Stimulated activated naive CD8-positive, alpha-beta T cell treated with anti-CD3 and anti-CD28 coated beads, Interleukin-15, Interleukin-2, amounts not matched to agents 100 U/mL and 50 U/mL, for 24 hours (primary cell): ENCODE measurements at regions not wholly inside any gene's neighbourhood (a gene's known extent, or its start where the extent isn't known, plus 50 kb on each side); places are given as distances from the start of the nearest gene placed in this dataset.
A peak's percentile ranks its signal among the peaks of the same experiment; 100 is the strongest.
"Not testable (repeated sequence)": the region's sequence is repeated elsewhere in the genome, so short reads cannot be mapped to it uniquely, and the experiment has no call there.

Experiments
- ATAC-seq: fragments of 150-1000 bp; cut with Tn5 transposase; one replicate; pipeline ENCODE4 v1.10.0; 2021
- DNase-seq: peaks from one replicate; pipeline ENCODE4 v3.0.0; 2021

GRCh38 chr13:40043764-40044163 is 388.3 kb downstream of the COG6 start:
- ATAC-seq (no peak), DNase-seq (no peak)

- DNase-seq, result no peak
- no peak for ATAC-seq
Measured at GRCh38 chr13:40047322-40047771, 391.9 kb downstream of the COG6 start.

DNA sequence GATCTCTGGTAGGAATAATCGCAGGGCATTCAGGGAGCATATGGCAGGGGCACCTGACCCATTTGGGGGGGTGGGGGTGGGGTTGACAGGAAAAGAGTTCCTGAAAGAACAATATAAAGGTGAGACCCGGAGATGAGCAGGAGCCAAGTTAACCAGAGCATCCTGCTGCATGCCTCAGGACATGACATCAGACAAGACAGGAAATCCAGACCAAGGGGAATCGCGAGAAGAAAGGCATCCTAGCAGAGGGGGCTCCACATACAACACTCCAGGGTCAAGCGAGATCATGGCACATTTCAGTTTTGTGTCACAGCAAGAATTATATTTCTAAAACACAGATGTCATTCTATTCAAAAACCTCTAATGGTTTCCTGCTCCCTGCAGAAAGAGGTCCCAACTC is 393.1 kb downstream of the COG6 start:
- no peak for ATAC-seq
- DNase-seq, result no peak

GRCh38 chr13:40052954-40053353 is 397.5 kb downstream of the COG6 start:
- no peak for ATAC-seq

GRCh38 chr13:40053401-40053800 is 397.9 kb downstream of the COG6 start:
- DNase-seq, result no peak
- no peak for ATAC-seq

More at GRCh38 chr13:40052954-40053353, 397.5 kb downstream of the COG6 start:
- DNase-seq, result no peak

DNA sequence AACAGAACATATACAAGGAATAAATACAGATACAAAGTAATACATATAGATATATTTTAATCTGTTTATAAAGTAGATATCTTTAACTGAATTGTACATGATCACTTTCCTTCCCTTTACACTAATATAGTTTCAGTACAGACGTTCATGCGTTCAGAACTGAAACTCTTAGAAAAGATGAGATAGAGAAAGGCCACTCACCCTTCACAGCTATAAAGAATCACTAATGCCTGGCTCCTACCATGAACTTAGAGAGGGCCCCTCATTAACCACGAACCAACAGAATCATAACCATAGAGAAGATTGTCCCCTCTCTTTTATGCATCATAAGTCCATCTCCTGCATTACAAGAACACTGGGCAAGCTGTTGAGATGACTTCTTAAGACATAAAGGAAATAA is 399.0 kb downstream of the COG6 start:
- DNase-seq, ATAC-seq: not testable (repeated sequence)

DNA sequence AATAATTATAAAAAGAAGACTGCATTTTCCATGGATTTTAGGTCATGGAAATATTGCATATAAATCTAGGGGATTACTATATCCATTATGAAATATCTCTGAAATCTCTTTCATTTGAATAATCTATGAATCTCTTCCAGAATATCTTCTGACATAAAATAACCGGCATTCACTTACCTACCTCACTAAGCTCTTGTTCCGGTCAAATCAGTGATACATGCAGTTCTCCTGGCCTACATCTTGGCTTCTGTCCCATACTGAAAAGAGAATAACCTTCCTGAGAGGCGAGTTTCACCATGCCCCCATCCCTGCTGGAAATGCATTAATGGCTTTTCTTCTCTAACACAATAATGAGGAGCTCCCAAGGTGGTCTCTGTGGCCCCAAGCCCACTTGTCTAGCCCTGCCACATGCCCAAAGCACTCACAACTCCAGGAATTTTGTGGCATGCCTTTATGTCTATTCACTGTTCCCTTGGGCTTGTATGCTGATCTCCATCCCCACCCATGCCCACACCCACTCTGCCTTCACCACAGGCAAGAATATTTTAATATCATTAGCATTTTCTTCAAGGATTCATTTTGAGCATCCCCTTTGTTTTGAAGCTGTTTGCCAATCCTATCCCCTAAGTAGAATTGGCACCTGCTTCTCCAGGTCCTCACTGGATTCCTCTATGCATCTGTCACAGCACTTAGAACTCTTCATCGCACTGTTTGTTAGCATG is 401.6 kb downstream of the COG6 start:
- DNase-seq, result no peak
- ATAC-seq, result no peak

- peak; percentile 37 for ATAC-seq
Measured at GRCh38 chr13:40058757-40059236, 403.3 kb downstream of the COG6 start.

DNA sequence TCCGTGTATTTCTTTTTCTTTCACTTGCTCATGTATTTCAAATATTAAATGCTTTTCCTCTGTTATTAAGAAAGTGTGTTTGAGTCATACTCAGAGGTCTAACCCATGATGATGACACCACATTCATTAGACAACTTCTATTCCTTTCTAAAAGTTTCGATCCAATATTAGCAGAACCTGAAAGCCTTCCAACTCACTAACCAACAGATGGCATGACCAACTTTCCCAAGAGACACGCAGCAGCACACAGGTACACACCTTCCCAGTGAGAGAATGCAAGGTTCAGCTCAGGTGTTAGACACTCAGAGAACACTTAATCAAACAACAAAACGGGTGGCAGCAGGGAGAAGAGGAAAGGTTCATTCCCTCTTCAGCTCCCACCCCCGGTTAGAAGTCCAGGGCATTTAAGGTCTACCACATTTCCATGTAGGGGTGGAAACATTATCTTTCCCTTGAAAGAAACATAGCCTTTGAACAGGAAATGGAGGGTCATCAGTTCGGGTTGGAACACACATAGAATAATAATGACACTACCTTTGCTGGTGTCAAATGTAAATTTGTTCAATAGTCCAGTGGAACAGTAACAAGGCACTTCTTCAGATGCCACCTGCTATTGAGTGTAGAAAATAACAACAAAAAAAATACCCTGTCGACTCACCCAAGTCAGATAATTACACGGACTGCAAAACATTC is 404.2 kb downstream of the COG6 start:
- no peak for ATAC-seq
- no peak for DNase-seq

More at GRCh38 chr13:40058757-40059236, 403.3 kb downstream of the COG6 start:
- no peak for DNase-seq

- DNase-seq (peak; percentile 54), ATAC-seq (peak; percentile 96)
Measured at GRCh38 chr13:40060296-40061007, 405.0 kb downstream of the COG6 start.

DNA sequence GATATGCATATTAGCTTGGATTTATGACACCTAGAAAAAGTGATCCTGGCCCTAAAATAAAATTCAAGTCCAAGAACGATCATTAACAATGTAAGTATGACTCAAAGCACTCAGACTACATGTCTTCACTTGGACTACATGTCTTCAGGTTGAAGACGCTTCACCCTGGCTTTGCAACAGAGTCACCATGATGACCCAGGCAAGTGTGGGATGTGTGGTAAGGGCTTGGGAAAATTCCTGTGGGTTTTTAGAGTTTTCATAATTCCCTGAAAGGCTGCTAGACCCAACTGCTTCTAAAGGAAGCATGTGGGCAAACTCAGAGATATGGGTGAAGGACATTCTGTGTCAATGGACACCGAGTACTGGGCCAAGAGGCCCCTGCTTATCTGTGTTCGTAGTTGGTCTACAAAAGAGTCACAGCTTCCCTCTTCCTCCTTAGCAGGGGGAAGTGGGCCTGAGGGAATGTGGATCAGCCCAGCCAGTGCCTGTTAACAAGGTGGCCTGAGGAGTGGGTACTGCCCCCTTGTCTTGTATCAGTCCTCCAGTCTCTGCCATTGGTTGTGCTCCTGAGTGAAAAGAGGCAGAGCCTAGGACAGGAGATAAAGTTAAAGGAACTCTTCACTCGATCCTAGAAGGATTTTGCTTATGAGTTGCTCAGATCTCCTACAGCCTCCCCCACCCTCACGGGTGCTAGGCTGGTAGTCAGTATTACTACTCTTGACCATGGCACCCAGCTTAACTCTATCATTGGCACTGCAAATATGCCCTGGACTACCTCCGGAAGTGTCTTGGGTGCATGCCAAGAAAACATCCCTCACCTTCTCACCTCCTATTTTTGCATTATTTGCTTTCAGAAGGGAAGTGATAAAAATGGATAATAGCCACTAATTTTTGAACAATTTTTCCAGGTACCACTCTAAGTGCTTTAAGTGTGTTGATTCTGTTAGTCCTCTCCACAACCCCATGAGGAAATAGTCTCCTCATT is 406.3 kb downstream of the COG6 start:
- DNase-seq, result no peak
- ATAC-seq, result no peak

DNA sequence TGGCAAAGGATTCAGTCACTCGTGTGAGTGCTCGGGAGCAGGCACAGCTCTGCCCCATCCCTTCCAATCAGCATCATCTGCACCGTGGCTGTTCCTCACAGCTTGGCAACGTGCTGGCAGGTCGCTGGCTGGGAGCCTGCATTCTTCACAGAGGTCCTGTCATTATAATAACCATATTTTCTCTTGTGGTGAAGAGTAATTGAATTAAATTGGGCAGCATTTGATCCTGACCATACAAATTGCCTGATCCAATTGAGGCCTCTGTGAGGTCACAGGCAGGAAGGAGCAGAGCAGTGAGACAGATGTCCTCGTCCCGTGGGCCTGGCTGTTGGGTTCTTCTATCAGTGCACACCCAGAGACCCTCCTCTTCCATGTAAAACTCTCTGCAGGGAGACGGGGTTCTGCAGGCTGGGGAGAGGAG is 407.8 kb downstream of the COG6 start:
- ATAC-seq (no peak), DNase-seq (no peak)

DNA sequence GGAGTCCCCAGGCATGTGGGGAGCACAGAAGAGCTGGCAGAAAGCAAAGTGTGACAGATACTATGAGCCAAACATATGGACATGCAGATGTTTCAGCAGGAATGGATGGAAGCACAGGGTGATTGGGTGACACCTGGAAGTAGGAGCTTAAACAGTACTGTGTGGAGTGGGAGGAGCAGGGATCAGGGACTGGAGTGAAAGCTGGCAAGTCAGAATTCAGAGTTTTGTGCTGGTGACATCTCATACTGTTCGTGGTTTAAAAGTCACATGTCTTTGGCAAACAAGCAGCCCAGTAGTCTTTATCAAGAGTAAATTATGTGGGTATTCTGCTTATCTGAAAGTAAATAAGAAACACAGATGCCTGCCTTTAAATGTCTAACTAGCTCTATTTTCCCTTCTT is 408.2 kb downstream of the COG6 start:
- ATAC-seq (no peak), DNase-seq (no peak)

DNA sequence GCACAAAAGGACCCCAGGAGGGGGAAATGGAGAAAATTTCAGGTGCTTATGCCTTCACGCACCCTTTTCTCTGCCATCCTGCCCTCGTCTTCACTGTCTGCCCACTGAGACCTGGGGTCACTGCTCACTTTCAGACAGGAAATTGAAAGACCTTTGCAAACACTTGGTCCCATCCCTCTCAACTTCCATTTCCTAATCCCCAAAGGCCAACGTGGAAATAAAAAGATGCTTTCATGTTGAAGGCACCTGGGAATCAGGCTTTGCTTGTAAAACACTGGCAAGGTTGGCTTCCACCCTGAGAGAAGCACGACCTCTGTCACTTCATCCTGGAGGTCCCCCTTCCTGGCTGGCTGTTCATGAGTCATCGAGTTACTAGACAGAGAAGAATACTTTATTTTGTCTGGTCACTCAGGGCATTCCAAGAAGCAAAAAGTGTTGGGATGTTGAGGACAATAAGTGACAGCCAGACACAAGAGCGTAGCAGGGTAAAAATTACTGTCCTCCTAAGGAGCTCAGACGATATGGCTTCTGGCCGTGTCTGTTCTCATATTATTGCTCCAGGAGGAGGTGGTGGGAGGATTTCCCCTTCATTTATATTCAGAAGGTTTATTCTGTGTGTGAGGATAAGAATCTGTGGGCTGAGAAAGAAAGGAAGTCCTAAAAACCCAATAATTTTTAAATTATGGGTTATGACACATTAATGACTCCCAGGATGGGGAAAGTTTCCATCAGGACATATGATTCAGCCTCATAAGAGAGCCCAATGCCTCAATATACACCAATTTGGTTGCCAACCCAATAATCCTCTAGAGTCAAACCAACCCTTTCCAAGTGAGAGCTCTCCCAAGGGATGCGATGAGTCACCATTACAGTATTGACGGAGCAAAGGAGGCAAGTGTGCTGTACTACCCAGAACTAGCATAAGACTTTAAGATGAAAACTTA is 409.0 kb downstream of the COG6 start:
- ATAC-seq (peak; percentile 11), DNase-seq (no peak)

DNA sequence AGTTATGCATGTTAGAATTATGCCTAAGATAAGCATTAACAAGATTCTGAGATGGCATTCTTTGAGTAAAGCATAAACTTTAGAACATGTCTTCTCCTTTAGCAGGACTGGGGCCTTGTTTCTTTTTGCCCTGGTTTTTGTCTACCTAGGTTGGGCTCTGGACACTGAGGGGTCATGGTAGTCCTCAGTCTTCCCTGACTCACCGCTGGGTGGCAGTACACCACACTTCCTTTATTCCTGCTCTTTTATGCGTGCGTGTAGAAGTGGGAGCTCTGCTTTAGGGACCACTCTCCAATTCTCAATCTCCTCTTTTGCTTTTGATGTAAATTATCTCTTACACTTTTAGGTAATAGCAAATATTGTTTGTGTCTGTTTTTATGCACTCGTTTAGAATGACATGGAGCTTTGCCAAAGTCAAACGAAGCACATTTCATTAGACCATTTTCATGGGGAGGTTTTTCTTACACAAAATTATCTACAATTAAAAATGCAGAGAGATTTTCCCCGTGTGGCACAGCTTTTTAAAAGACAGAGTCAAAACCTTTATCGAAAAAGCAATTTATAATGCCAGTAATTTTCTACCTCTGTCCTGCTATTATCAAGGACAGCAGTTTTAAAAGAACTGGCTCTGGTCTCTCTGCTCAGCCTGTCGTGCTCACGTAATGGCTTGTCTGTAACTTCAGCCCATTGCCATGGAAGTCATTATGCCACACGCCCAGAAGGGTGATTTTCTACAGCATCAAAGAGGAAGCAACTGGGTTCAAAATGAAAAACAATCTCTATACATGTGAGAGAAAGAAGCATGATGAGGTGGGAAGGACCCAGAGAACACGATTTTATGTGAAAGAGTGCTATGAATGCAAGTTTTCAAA is 413.9 kb downstream of the COG6 start:
- peak; percentile 80 for DNase-seq
- peak; percentile 89 for ATAC-seq

- ATAC-seq, result no peak
- no peak for DNase-seq
Measured at GRCh38 chr13:40070357-40070756, 414.9 kb downstream of the COG6 start.

DNA sequence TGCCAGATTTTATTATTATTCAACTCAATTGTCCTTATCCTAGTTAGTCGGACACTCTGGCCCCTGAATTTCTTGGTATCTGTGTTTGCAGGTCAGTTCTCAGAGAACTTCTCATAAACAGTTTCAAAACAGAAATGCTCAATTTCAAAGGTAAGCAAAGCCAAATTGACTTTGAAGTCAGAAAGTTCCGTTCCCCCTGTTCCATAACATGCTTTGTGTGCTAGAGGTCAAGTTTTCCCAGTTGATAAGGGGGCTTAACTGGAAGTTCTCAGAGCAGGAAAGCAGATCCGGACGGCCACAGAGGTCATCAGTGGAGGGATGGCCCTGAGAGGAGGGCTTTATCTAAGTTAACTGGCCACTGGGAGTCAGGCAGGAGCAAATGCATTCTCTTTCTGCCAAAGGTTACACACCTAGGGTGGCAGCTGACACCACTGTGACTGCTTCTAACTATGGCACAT is 417.2 kb downstream of the COG6 start:
- ATAC-seq, result no peak
- DNase-seq, result no peak

- DNase-seq (no peak), ATAC-seq (no peak)
Measured at GRCh38 chr13:40074338-40074737, 418.9 kb downstream of the COG6 start.

- no peak for DNase-seq
- ATAC-seq, result no peak
Measured at GRCh38 chr13:40075281-40075680, 419.8 kb downstream of the COG6 start.
